ENCODE measurements at regions not wholly inside any gene's neighbourhood (a gene's known extent, or its start where the extent isn't known, plus 50 kb on each side); places are given as distances from the start of the nearest gene placed in this dataset.

GRCh38 chr7:84704380-84704779 lies 482.5 kb downstream of the SEMA3D start:
- TF ChIP-seq CTCF (IDR thresholded peaks at IDR 0.05): no peak
- TF ChIP-seq POLR2A (IDR thresholded peaks at IDR 0.05): no peak
